ENCODE measurements at regions not wholly inside any gene's neighbourhood (a gene's known extent, or its start where the extent isn't known, plus 50 kb on each side); places are given as distances from the start of the nearest gene placed in this dataset.

- TF ChIP-seq TAF1 (IDR thresholded peaks at IDR 0.05; ENCODE audit: low read depth, low read length) (no peak), POLR2A (IDR thresholded peaks at IDR 0.05; ENCODE audit: low read depth, low read length) (no peak), SPI1 (IDR thresholded peaks at IDR 0.05; ENCODE audit: low read depth, low read length) (no peak), POLR2AphosphoS5 (IDR thresholded peaks at IDR 0.05; ENCODE audit: low read depth, low read length) (no peak), PAX5 (IDR thresholded peaks at IDR 0.05; ENCODE audit: insufficient read depth, low read length, severe bottlenecking) (no peak), POU2F2 (IDR thresholded peaks at IDR 0.05; ENCODE audit: low read depth, low read length) (no peak)
Observed at GRCh38 chr7:106339513-106340246, 54.9 kb upstream of the NAMPT start.

Measured in GM12891 (cell line).